ENCODE measurements at regions not wholly inside any gene's neighbourhood (a gene's known extent, or its start where the extent isn't known, plus 50 kb on each side); places are given as distances from the start of the nearest gene placed in this dataset.

GRCh38 chr3:27545061-27545460 is 60.9 kb upstream of the SLC4A7 start:
- no peak overlapping the region for H3K27ac ChIP-seq
- no peaks in the 10 kb centered on the region for H3K4me1 ChIP-seq (ENCODE audit: insufficient read depth)
- H3K36me3 ChIP-seq, result no peaks in the 10 kb centered on the region
- WGBS, 3 donors, result 55 to 67% (median 63%) methylated on average over 1 of the region's 1 CpG
- no peaks in the 10 kb centered on the region for H3K27me3 ChIP-seq
- no peak for TF ChIP-seq CTCF (IDR thresholded peaks at IDR 0.05)
- TF ChIP-seq EP300 (IDR thresholded peaks at IDR 0.05), result no peak
- no peak for TF ChIP-seq POLR2A (IDR thresholded peaks at IDR 0.05)
- no peak overlapping the region for H3K4me3 ChIP-seq
- H3K9me3 ChIP-seq, result no peaks in the 10 kb centered on the region
- no peak for DNase-seq
- intact Hi-C loops (cut with DNase I), result no loop called here

GRCh38 chr3:27544372-27544865 is 60.2 kb upstream of the SLC4A7 start:
- no peak for TF ChIP-seq EP300 (IDR thresholded peaks at IDR 0.05)

GRCh38 chr3:27542476-27542875 is 58.3 kb upstream of the SLC4A7 start:
- 80 to 92% (median 84%) methylated on average over 5 of the region's 5 CpGs for WGBS, 3 donors
- intact Hi-C loops (cut with DNase I), result no loop called here
- TF ChIP-seq CTCF (IDR thresholded peaks at IDR 0.05) (no peak), POLR2A (IDR thresholded peaks at IDR 0.05) (no peak), EP300 (IDR thresholded peaks at IDR 0.05) (no peak)
- Histone ChIP-seq H3K36me3 (no peaks in the 10 kb centered on the region), H3K9me3 (no peaks in the 10 kb centered on the region), H3K4me3 (no peak overlapping the region), H3K27me3 (no peaks in the 10 kb centered on the region), H3K4me1 (ENCODE audit: insufficient read depth) (no peaks in the 10 kb centered on the region), H3K27ac (no peak overlapping the region)
- no peak for DNase-seq

More at GRCh38 chr3:27544372-27544865, 60.2 kb upstream of the SLC4A7 start:
- H3K4me3 ChIP-seq, result no peak overlapping the region
- no peaks in the 10 kb centered on the region for H3K36me3 ChIP-seq
- H3K27ac ChIP-seq, result no peak overlapping the region
- no peaks in the 10 kb centered on the region for H3K27me3 ChIP-seq
- WGBS, 3 donors, result 72 to 84% (median 80%) methylated on average over 3 of the region's 3 CpGs
- H3K4me1 ChIP-seq (ENCODE audit: insufficient read depth), result no peaks in the 10 kb centered on the region
- no peak for DNase-seq
- H3K9me3 ChIP-seq, result no peaks in the 10 kb centered on the region
- intact Hi-C loops (cut with DNase I), result no loop called here

GRCh38 chr3:27540231-27540630 is 56.0 kb upstream of the SLC4A7 start:
- Histone ChIP-seq H3K4me1 (ENCODE audit: insufficient read depth) (peaks cover 4% of the 10 kb centered on the region), H3K9me3 (no peaks in the 10 kb centered on the region), H3K27me3 (no peaks in the 10 kb centered on the region), H3K36me3 (no peaks in the 10 kb centered on the region), H3K4me3 (no peak overlapping the region), H3K27ac (no peak overlapping the region)
- TF ChIP-seq POLR2A (IDR thresholded peaks at IDR 0.05) (no peak), CTCF (IDR thresholded peaks at IDR 0.05) (no peak), EP300 (IDR thresholded peaks at IDR 0.05) (no peak)
- 94 to 98% (median 96%) methylated on average over 7 of the region's 7 CpGs for WGBS, 3 donors
- intact Hi-C loops (cut with DNase I), result no loop called here
- no peak for DNase-seq

GRCh38 chr3:27536491-27536890 is 52.3 kb upstream of the SLC4A7 start:
- intact Hi-C loops (cut with DNase I), result no loop called here
- TF ChIP-seq EP300 (IDR thresholded peaks at IDR 0.05) (no peak), POLR2A (IDR thresholded peaks at IDR 0.05) (no peak), CTCF (IDR thresholded peaks at IDR 0.05) (no peak)
- WGBS, 3 donors, result 81 to 90% (median 82%) methylated on average over 1 of the region's 1 CpG
- Histone ChIP-seq H3K27ac (no peak overlapping the region), H3K4me3 (no peak overlapping the region), H3K9me3 (no peaks in the 10 kb centered on the region), H3K27me3 (no peaks in the 10 kb centered on the region), H3K4me1 (ENCODE audit: insufficient read depth) (peaks cover 7% of the 10 kb centered on the region), H3K36me3 (no peaks in the 10 kb centered on the region)
- DNase-seq, result no peak

All from ovary (tissue), 7 donors.